H9 (cell line): ENCODE measurements at regions not wholly inside any gene's neighbourhood (a gene's known extent, or its start where the extent isn't known, plus 50 kb on each side); places are given as distances from the start of the nearest gene placed in this dataset.

Experiments used
- DNase-seq: peaks from one replicate; pipeline ENCODE4 v3.0.0-alpha.2; 2017
- H2AFZ ChIP-seq: one replicate; pipeline ENCODE4 v1.6.1; 2013; ENCODE audit warnings: mild to moderate bottlenecking, low read length, control low read depth, moderate library complexity
- H2AK5ac ChIP-seq: 2 replicates; pipeline ENCODE4 v1.6.1; 2013; ENCODE audit warnings: low read length, control low read depth, mixed read lengths; ENCODE audit not compliant: insufficient read length
- H2BK120ac ChIP-seq: one replicate; pipeline ENCODE4 v1.6.1; 2013; ENCODE audit warnings: low read depth, mild to moderate bottlenecking, low read length, control low read depth, inconsistent platforms; ENCODE audit not compliant: poor library complexity, severe bottlenecking
- H2BK12ac ChIP-seq: 2 replicates; pipeline ENCODE4 v1.6.1; 2013; ENCODE audit warnings: low read length, control low read depth, mixed read lengths, low read depth; ENCODE audit not compliant: insufficient read length
- H2BK15ac ChIP-seq: 2 replicates; pipeline ENCODE4 v1.6.1; 2013; ENCODE audit warnings: low read depth, low read length, control low read depth
- H2BK20ac ChIP-seq: one replicate; pipeline ENCODE4 v1.6.1; 2013; ENCODE audit warnings: low read depth, mild to moderate bottlenecking, low read length, control low read depth, inconsistent platforms; ENCODE audit not compliant: poor library complexity, severe bottlenecking
- H2BK5ac ChIP-seq: 2 replicates; pipeline ENCODE4 v1.6.1; 2013; ENCODE audit warnings: low read length, control low read depth, mixed read lengths; ENCODE audit not compliant: insufficient read length
- H3K14ac ChIP-seq: 2 replicates; pipeline ENCODE4 v1.6.1; 2013; ENCODE audit warnings: low read length, control low read depth; ENCODE audit not compliant: insufficient read depth
- H3K18ac ChIP-seq: 2 replicates; pipeline ENCODE4 v1.6.1; 2013; ENCODE audit warnings: low read depth, mild to moderate bottlenecking, mixed read lengths, low read length, control low read depth; ENCODE audit not compliant: insufficient read length
- H3K23ac ChIP-seq: 2 replicates; pipeline ENCODE4 v1.6.1; 2013; ENCODE audit warnings: low read length, control low read depth, mixed read lengths, low read depth; ENCODE audit not compliant: insufficient read length
- H3K23me2 ChIP-seq: 2 replicates; pipeline ENCODE4 v1.6.1; 2013; ENCODE audit warnings: low read depth, mild to moderate bottlenecking, mixed read lengths, low read length, control low read depth; ENCODE audit not compliant: insufficient read length, poor library complexity, severe bottlenecking
- H3K27ac ChIP-seq: 2 replicates; pipeline ENCODE4 v1.5.1; 2013; ENCODE audit warnings: low read length, control low read depth, mixed read lengths, low read depth; ENCODE audit not compliant: insufficient read length
- H3K27me3 ChIP-seq: 2 replicates; pipeline ENCODE4 v1.6.1; 2013; ENCODE audit warnings: low read length, control low read depth, inconsistent platforms; ENCODE audit not compliant: insufficient read depth
- H3K4ac ChIP-seq: 2 replicates; pipeline ENCODE4 v1.6.1; 2013; ENCODE audit warnings: low read depth, mild to moderate bottlenecking, control low read depth, inconsistent platforms, low read length, moderate library complexity
- H3K4me1 ChIP-seq: 2 replicates; pipeline ENCODE4 v1.6.1; 2013; ENCODE audit warnings: low read length, control low read depth, inconsistent platforms; ENCODE audit not compliant: insufficient read depth
- H3K4me2 ChIP-seq: 2 replicates; pipeline ENCODE4 v1.6.1; 2013; ENCODE audit warnings: low read length, control low read depth, mixed read lengths; ENCODE audit not compliant: insufficient read length, insufficient read depth
- H3K56ac ChIP-seq: 2 replicates; pipeline ENCODE4 v1.6.1; 2013; ENCODE audit warnings: low read depth, mild to moderate bottlenecking, mixed read lengths, low read length, control low read depth; ENCODE audit not compliant: insufficient read length
- H3K79me1 ChIP-seq: 2 replicates; pipeline ENCODE4 v1.6.1; 2013; ENCODE audit warnings: low read depth, mild to moderate bottlenecking, moderate library complexity, low read length, control low read depth, inconsistent platforms; ENCODE audit not compliant: insufficient read depth, poor library complexity, severe bottlenecking
- H3K79me2 ChIP-seq: 2 replicates; pipeline ENCODE4 v1.6.1; 2013; ENCODE audit warnings: low read length, control low read depth, inconsistent platforms; ENCODE audit not compliant: insufficient read depth
- H3K9ac ChIP-seq: 2 replicates; pipeline ENCODE4 v1.6.1; 2013; ENCODE audit warnings: low read length, control low read depth, mixed read lengths; ENCODE audit not compliant: insufficient read length; ENCODE audit errors: extremely low read depth
- H3K9me3 ChIP-seq: one replicate; pipeline ENCODE4 v1.6.1; 2013; ENCODE audit warnings: low read depth, low read length, inconsistent platforms; ENCODE audit not compliant: control insufficient read depth
- H3T11ph ChIP-seq: one replicate; pipeline ENCODE4 v1.6.1; 2013; ENCODE audit warnings: mild to moderate bottlenecking, low read length, control low read depth, inconsistent platforms
- H4K20me1 ChIP-seq: one replicate; pipeline ENCODE4 v1.6.1; 2013; ENCODE audit not compliant: control insufficient read depth, insufficient read length, insufficient read depth
- H4K5ac ChIP-seq: 2 replicates; pipeline ENCODE4 v1.6.1; 2013; ENCODE audit warnings: low read depth, mild to moderate bottlenecking, mixed read lengths, low read length, control low read depth; ENCODE audit not compliant: insufficient read length
- H4K8ac ChIP-seq: replicated peaks from 2 replicates; pipeline ENCODE4 v1.6.1; 2013; ENCODE audit warnings: low read length, control low read depth, mixed read lengths, low read depth; ENCODE audit not compliant: insufficient read length
- H4K91ac ChIP-seq: 2 replicates; pipeline ENCODE4 v1.6.1; 2013; ENCODE audit warnings: low read depth, mild to moderate bottlenecking, moderate library complexity, mixed read lengths, low read length, control low read depth; ENCODE audit not compliant: insufficient read length
- H3K27ac Mint-ChIP-seq, 3 experiments: 2 replicates in 2 of 3; 3 replicates in 1 of 3; pipeline ENCODE4 v1.8.0; 2020 to 2021; ENCODE audit warnings: mixed read lengths in 3 of 3, mild to moderate bottlenecking in 1 of 3, moderate library complexity in 1 of 3
- H3K27me3 Mint-ChIP-seq: 2 replicates; pipeline ENCODE4 v1.8.0; 2021; ENCODE audit warnings: low read depth, mild to moderate bottlenecking, moderate library complexity, mixed read lengths
- H3K36me3 Mint-ChIP-seq, 3 experiments: 2 replicates in 2 of 3; 3 replicates in 1 of 3; pipeline ENCODE4 v1.8.0; 2020 to 2021; ENCODE audit warnings: low read depth in 3 of 3, mixed read lengths in 3 of 3; ENCODE audit not compliant: insufficient read depth in 1 of 3
- H3K4me1 Mint-ChIP-seq, 2 experiments: 2 replicates each; pipeline ENCODE4 v1.8.0; 2020; ENCODE audit warnings: mixed read lengths in 2 of 2
- H3K4me3 Mint-ChIP-seq, 2 experiments: 2 replicates in 1 of 2; 3 replicates in 1 of 2; pipeline ENCODE4 v1.8.0; 2020 to 2021; ENCODE audit warnings: mild to moderate bottlenecking in 2 of 2, mixed read lengths in 2 of 2, moderate library complexity in 1 of 2
- H3K9me3 Mint-ChIP-seq, 2 experiments: 2 replicates in 1 of 2; 3 replicates in 1 of 2; pipeline ENCODE4 v1.8.0; 2020; ENCODE audit warnings: mild to moderate bottlenecking in 2 of 2, mixed read lengths in 2 of 2, moderate library complexity in 1 of 2
- whole genome bisulfite sequencing: extraction: QIAGEN DNeasy Blood & Tissue Kit; methylation state at CpG from one replicate; pipeline ENCODE4 v1.1.7; 2013; ENCODE audit warnings: missing lambda C conversion rate, low lambda C conversion rate, mixed read lengths; ENCODE audit not compliant: insufficient read length; ENCODE audit errors: extremely low coverage; 5-methylcytosine and 5-hydroxymethylcytosine counted together
- TF ChIP-seq, protein P1 (sequence below): fragments of 200-600 bp; sonication (generic); conservative IDR thresholded peaks from 3 replicates; pipeline ENCODE4 v1.8.0; 2021; ENCODE audit warnings: antibody characterized with exemption, mild to moderate bottlenecking

GRCh38 chr12:76250256-76250655, 98.0 kb downstream of the BBS10 start:
- no peaks in the 10 kb centered on the region for H3K27me3 ChIP-seq
- no peak overlapping the region for H3K4me3 Mint-ChIP-seq

More at GRCh38 chr12:76250256-76250655, 98.0 kb downstream of the BBS10 start:
- Histone ChIP-seq H3K79me2 (no peaks in the 10 kb centered on the region), H3K23ac (no peak overlapping the region), H4K5ac (no peak overlapping the region), H3K4me1 (peaks cover 3% of the 10 kb centered on the region; the same call in 1 of the 2 replicates), H3K79me1 (no peaks in the 10 kb centered on the region), H2BK20ac (no peak overlapping the region), H3K4ac (no peak overlapping the region), H3K18ac (no peak overlapping the region), H4K20me1 (no peaks in the 10 kb centered on the region), H3K9me3 (no peaks in the 10 kb centered on the region), H4K91ac (no peak overlapping the region), H2BK5ac (no peak overlapping the region), H3K4me2 (no peak overlapping the region), H3T11ph (no peak overlapping the region), H2BK15ac (no peak overlapping the region), H2AK5ac (no peak overlapping the region), H3K23me2 (no peaks in the 10 kb centered on the region), H2AFZ (no peak overlapping the region), H3K9ac (no peak overlapping the region), H3K56ac (no peak overlapping the region), H3K14ac (no peak overlapping the region), H4K8ac (no peak overlapping the region), H2BK120ac (no peak overlapping the region), H2BK12ac (no peak overlapping the region), H3K27ac (no peak overlapping the region)
- Mint-ChIP-seq H3K4me1 (peaks cover 16 to 23% of the 10 kb centered on the region in 2 experiments), H3K27me3 (no peaks in the 10 kb centered on the region), H3K36me3 (no peaks in the 10 kb centered on the region), H3K9me3 (no peaks in the 10 kb centered on the region), H3K27ac (no peak overlapping the region)
- TF ChIP-seq, protein P1, sequence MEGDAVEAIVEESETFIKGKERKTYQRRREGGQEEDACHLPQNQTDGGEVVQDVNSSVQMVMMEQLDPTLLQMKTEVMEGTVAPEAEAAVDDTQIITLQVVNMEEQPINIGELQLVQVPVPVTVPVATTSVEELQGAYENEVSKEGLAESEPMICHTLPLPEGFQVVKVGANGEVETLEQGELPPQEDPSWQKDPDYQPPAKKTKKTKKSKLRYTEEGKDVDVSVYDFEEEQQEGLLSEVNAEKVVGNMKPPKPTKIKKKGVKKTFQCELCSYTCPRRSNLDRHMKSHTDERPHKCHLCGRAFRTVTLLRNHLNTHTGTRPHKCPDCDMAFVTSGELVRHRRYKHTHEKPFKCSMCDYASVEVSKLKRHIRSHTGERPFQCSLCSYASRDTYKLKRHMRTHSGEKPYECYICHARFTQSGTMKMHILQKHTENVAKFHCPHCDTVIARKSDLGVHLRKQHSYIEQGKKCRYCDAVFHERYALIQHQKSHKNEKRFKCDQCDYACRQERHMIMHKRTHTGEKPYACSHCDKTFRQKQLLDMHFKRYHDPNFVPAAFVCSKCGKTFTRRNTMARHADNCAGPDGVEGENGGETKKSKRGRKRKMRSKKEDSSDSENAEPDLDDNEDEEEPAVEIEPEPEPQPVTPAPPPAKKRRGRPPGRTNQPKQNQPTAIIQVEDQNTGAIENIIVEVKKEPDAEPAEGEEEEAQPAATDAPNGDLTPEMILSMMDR, result no peak
- no CpG with 5 or more reads among the region's 3 CpGs for WGBS
- no peak for DNase-seq
